GM23248 (cell line): ENCODE measurements at regions not wholly inside any gene's neighbourhood (a gene's known extent, or its start where the extent isn't known, plus 50 kb on each side); places are given as distances from the start of the nearest gene placed in this dataset.

Source experiments
- EZH2 ChIP-seq: fragments of 200-600 bp; sonication (generic); IDR thresholded peaks from 2 replicates; pipeline ENCODE4 v1.6.1; 2018; ENCODE audit warnings: antibody characterized with exemption, mild to moderate bottlenecking; ENCODE audit not compliant: insufficient read depth, poor library complexity, severe bottlenecking
- EZH2phosphoT487 ChIP-seq: fragments of 200-600 bp; sonication (generic); IDR thresholded peaks from 2 replicates; pipeline ENCODE4 v1.6.1; 2018; ENCODE audit warnings: antibody characterized with exemption, moderate library complexity, mild to moderate bottlenecking, low read depth; ENCODE audit not compliant: insufficient read depth

GRCh38 chr6:93992976-93993375, 573.6 kb upstream of the EPHA7 start:
- no peak for TF ChIP-seq EZH2
- no peak for TF ChIP-seq EZH2phosphoT487
